GM12874 (cell line): ENCODE measurements at regions not wholly inside any gene's neighbourhood (a gene's known extent, or its start where the extent isn't known, plus 50 kb on each side); places are given as distances from the start of the nearest gene placed in this dataset.

ENCODE experiments used
- TF ChIP-seq, protein P1 (sequence below): IDR thresholded peaks from 2 replicates; pipeline ENCODE4 v1.5.1; 2011; ENCODE audit warnings: low read depth, mild to moderate bottlenecking, control low read depth, low read length, moderate library complexity; ENCODE audit not compliant: insufficient read depth

DNA sequence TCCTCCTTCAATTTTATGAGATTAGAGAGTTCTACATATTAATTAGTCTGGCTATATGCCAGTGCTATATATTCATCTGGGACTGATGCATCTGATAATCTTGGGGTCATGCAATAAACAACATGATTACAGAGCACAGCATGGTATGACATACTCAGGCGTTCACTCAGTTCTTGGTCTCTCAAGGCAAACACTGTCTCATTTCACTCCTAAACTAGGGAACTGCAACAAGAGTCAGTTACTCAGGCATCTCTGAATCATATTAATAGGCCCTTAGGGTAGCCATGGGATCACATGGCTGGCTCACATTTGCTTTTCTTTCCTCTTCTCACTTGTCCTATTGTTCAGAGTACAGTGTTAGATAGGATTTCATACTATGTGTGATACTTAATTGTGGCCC lies 91.8 kb upstream of the TMEM260 start:
- TF ChIP-seq, protein P1, sequence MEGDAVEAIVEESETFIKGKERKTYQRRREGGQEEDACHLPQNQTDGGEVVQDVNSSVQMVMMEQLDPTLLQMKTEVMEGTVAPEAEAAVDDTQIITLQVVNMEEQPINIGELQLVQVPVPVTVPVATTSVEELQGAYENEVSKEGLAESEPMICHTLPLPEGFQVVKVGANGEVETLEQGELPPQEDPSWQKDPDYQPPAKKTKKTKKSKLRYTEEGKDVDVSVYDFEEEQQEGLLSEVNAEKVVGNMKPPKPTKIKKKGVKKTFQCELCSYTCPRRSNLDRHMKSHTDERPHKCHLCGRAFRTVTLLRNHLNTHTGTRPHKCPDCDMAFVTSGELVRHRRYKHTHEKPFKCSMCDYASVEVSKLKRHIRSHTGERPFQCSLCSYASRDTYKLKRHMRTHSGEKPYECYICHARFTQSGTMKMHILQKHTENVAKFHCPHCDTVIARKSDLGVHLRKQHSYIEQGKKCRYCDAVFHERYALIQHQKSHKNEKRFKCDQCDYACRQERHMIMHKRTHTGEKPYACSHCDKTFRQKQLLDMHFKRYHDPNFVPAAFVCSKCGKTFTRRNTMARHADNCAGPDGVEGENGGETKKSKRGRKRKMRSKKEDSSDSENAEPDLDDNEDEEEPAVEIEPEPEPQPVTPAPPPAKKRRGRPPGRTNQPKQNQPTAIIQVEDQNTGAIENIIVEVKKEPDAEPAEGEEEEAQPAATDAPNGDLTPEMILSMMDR: no peak

DNA sequence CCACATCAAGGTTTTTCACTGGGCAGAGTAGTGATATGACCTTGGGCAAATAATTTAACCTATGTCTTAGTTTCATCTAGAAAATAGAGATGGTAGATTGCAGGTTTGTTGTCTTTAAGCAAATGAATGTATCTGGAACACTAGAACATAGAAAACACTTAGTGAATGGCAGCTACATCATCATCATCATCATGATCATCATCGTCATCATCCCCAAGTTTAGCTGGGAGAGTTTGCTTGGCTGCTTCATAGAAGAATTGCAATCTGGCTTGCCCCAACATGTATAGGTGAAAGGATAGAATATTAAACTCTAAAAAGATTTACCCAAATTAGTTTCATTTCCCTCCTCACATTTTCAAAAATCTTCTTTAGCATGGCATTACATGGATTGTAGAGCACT lies 91.3 kb upstream of the TMEM260 start:
- TF ChIP-seq, protein P1: no peak

DNA sequence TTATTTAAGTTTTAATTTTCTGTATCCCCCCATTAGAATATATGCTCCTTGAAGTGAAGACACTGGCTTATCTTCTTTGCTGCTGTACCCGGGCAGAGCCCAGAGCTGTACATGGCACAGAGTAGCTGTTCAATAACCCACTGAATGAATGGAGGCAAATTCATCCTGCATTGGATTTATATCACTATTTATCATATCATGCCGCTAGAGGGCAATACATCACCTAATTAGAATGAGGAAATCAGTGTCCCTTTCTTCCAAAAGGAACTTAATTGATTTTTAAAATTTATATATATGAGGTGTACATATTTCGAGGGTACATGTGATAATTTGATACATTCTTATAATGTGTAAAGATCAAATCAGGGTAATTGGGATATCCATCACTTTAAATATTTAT lies 89.2 kb upstream of the TMEM260 start:
- TF ChIP-seq, protein P1: 0 out of 2 replicates have a peak, but pooled peaks have one; percentile 11

- TF ChIP-seq, protein P1: peak; percentile 62
Measured at GRCh38 chr14:56491299-56492285, 88.0 kb upstream of the TMEM260 start.

DNA sequence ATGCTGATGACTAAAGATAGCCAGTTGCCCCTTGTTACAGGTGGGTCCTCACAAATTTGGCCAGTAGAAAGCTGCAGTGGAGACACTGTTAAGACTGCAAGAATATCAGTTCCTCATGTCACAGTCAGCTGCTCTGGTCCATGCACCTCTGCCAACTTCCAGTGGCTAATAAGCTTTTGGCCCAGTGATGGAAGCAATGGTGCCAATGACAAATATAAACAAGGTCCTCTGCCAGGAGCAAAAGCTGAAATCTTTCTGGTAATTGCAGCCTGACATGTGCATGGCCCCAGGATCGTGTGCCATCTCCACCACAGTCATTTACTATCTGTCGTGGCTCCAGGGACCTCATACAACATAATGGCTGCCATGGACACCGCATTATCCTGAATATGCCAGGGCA lies 85.4 kb upstream of the TMEM260 start:
- TF ChIP-seq, protein P1: no peak

GRCh38 chr14:56498112-56498511 lies 81.5 kb upstream of the TMEM260 start:
- TF ChIP-seq, protein P1: no peak

GRCh38 chr14:56501909-56502530 lies 77.6 kb upstream of the TMEM260 start:
- TF ChIP-seq, protein P1: no peak
